HepG2 (cell line): ENCODE measurements at regions not wholly inside any gene's neighbourhood (a gene's known extent, or its start where the extent isn't known, plus 50 kb on each side); places are given as distances from the start of the nearest gene placed in this dataset.

Source experiments
- ATAC-seq: fragments of 200-7000 bp; cut with Tn5 transposase; 3 replicates; pipeline ENCODE4 v1.9.1; 2020; ENCODE audit warnings: mild to moderate bottlenecking, moderate library complexity
- BruUV-seq: library from RNA; stranded (reverse); fragments of 400-500 nt; replicated peaks from 2 replicates; lab custom pipeline; 2021; lab: Mats Ljungman, UMichigan
- CTCF ChIA-PET: fragments of 300-600 bp; formaldehyde crosslinking; extraction: SDS; loops from one replicate; lab custom pipeline; 2021; ENCODE audit warnings: low total read pairs, inconsistent platforms, low intra/inter-chr PET ratio; lab: Yijun Ruan, JAX
- POLR2A ChIA-PET: fragments of 350-600 bp; sonication (Branson Sonifier 250); formaldehyde crosslinking; loops from one replicate; lab custom pipeline; 2020; ENCODE audit warnings: antibody characterized with exemption, inconsistent platforms; lab: Yijun Ruan, JAX
- DNase-seq: peaks from one replicate; pipeline ENCODE4 v3.0.0-alpha.2; 2015; ENCODE audit warnings: low spot score
- FAIRE-seq: peaks from 3 replicates; lab custom pipeline; 2011; peaks lifted over from hg19 to GRCh38; lab: Jason Lieb, UNC
- H2AFZ ChIP-seq: one replicate; pipeline ENCODE4 v1.6.1; 2011; ENCODE audit warnings: low read length, inconsistent platforms
- H3K27ac ChIP-seq: fragments of 300-600 bp; 3 replicates; pipeline ENCODE4 v1.8.0; 2011; ENCODE audit warnings: mixed run types, mild to moderate bottlenecking, mixed read lengths, low read length, inconsistent platforms; ENCODE audit not compliant: insufficient read depth; ENCODE audit errors: extremely low read length
- H3K27me3 ChIP-seq, 2 experiments: fragments of 200-600 bp in 1 of 2; 2 replicates in 1 of 2; 3 replicates in 1 of 2; pipeline versions ENCODE4 v1.6.0 to v1.8.0; 2011; ENCODE audit warnings: low read length in 2 of 2, mild to moderate bottlenecking in 2 of 2, moderate library complexity in 2 of 2, inconsistent platforms in 1 of 2; ENCODE audit not compliant: insufficient read depth in 2 of 2, control insufficient read depth in 1 of 2
- H3K36me3 ChIP-seq, 2 experiments: fragments of 200-600 bp in 1 of 2; replicated peaks in 1 of 2; 2 replicates in 1 of 2; 3 replicates in 1 of 2; pipeline versions ENCODE4 v1.5.1 to v1.8.0; 2011; ENCODE audit warnings: low read length in 2 of 2, inconsistent platforms in 1 of 2; ENCODE audit not compliant: insufficient read depth in 2 of 2, control insufficient read depth in 1 of 2
- H3K4me1 ChIP-seq: 2 replicates; pipeline ENCODE4 v1.5.1; 2012; ENCODE audit warnings: low read length, inconsistent platforms; ENCODE audit not compliant: insufficient read depth
- H3K4me2 ChIP-seq: 2 replicates; pipeline ENCODE4 v1.6.0; 2011; ENCODE audit warnings: low read depth, low read length, inconsistent platforms
- H3K4me3 ChIP-seq, 3 experiments: fragments of 200-600 bp in 1 of 3; sonication (generic), shearing (Covaris generic) in 1 of 3; replicated peaks in 1 of 3; 2 replicates each; pipeline ENCODE4 v1.5.1; 2011 to 2016; ENCODE audit warnings: low read length in 3 of 3, inconsistent platforms in 2 of 3, low read depth in 2 of 3, mild to moderate bottlenecking in 2 of 3, control low read depth in 1 of 3, mixed read lengths in 1 of 3; ENCODE audit not compliant: insufficient read depth in 1 of 3
- H3K79me2 ChIP-seq: one replicate; pipeline ENCODE4 v1.6.1; 2011; ENCODE audit warnings: low read length, inconsistent platforms; ENCODE audit not compliant: insufficient read depth
- H3K9ac ChIP-seq: 2 replicates; pipeline ENCODE4 v1.6.0; 2011; ENCODE audit warnings: mild to moderate bottlenecking, low read depth, low read length, inconsistent platforms; ENCODE audit not compliant: insufficient read depth
- H3K9me3 ChIP-seq: 2 replicates; pipeline ENCODE4 v1.5.1; 2012; ENCODE audit warnings: mild to moderate bottlenecking, low read length
- H4K20me1 ChIP-seq: 2 replicates; pipeline ENCODE4 v1.6.0; 2011; ENCODE audit warnings: inconsistent platforms, mild to moderate bottlenecking, low read length, moderate library complexity; ENCODE audit not compliant: insufficient read depth
- FOXO1 ChIP-seq: sonication (generic); formaldehyde crosslinking; IDR thresholded peaks from 2 replicates; pipeline ENCODE4 v1.4.0; 2020; ENCODE audit warnings: missing genetic modification reagents
- KDM3A ChIP-seq: IDR thresholded peaks from 2 replicates; pipeline ENCODE4 v1.6.1; 2018; ENCODE audit warnings: low read depth, missing compliant biosample characterization
- TAF1 ChIP-seq: sonication (generic); formaldehyde crosslinking; IDR thresholded peaks from 2 replicates; pipeline ENCODE4 v1.4.0; 2020; ENCODE audit warnings: missing genetic modification reagents
- ZFX ChIP-seq: sonication (generic); formaldehyde crosslinking; IDR thresholded peaks from 2 replicates; pipeline ENCODE4 v1.4.0; 2020; ENCODE audit warnings: mild to moderate bottlenecking, low read depth, missing genetic modification reagents, moderate library complexity
- ZNF17 ChIP-seq: sonication (generic); formaldehyde crosslinking; IDR thresholded peaks from 2 replicates; pipeline ENCODE4 v1.5.0; 2020; ENCODE audit warnings: mild to moderate bottlenecking, missing genetic modification reagents
- ZNF326 ChIP-seq: sonication (generic); formaldehyde crosslinking; IDR thresholded peaks from 2 replicates; pipeline ENCODE4 v1.4.0; 2020; ENCODE audit warnings: missing genetic modification reagents, borderline replicate concordance
- WGBS: methylation state at CpG from one replicate; pipeline ENCODE4 v1.1.6; 2017; ENCODE audit warnings: low lambda C conversion rate; 5-methylcytosine and 5-hydroxymethylcytosine counted together
- in situ Hi-C: cut with HindIII; loops from 2 replicates; pipeline ENCODE4 v1.10.0; 2017; ENCODE audit warnings: low pct_unique_long_range_greater_than_20kb; ENCODE audit not compliant: extremely low pct_ligation_motif_present
- intact Hi-C: fragments of 100-400 bp; cut with micrococcal nuclease; formaldehyde crosslinking; loops from one replicate; pipeline ENCODE4 v1.10.0; 2022; ENCODE audit not compliant: unreplicated experiment
- TF ChIP-seq, protein P1 (sequence below): IDR thresholded peaks from 2 replicates; pipeline ENCODE4 v1.6.1; 2016; ENCODE audit warnings: control low read depth
- TF ChIP-seq, protein P2 (sequence below): sonication (generic); formaldehyde crosslinking; IDR thresholded peaks from 2 replicates; pipeline ENCODE4 v1.4.0; 2020; ENCODE audit warnings: missing genetic modification reagents, borderline replicate concordance
- TF ChIP-seq, protein P3 (sequence below): sonication (generic); formaldehyde crosslinking; IDR thresholded peaks from 2 replicates; pipeline ENCODE4 v1.4.0; 2020; ENCODE audit warnings: mild to moderate bottlenecking, missing genetic modification reagents

DNA sequence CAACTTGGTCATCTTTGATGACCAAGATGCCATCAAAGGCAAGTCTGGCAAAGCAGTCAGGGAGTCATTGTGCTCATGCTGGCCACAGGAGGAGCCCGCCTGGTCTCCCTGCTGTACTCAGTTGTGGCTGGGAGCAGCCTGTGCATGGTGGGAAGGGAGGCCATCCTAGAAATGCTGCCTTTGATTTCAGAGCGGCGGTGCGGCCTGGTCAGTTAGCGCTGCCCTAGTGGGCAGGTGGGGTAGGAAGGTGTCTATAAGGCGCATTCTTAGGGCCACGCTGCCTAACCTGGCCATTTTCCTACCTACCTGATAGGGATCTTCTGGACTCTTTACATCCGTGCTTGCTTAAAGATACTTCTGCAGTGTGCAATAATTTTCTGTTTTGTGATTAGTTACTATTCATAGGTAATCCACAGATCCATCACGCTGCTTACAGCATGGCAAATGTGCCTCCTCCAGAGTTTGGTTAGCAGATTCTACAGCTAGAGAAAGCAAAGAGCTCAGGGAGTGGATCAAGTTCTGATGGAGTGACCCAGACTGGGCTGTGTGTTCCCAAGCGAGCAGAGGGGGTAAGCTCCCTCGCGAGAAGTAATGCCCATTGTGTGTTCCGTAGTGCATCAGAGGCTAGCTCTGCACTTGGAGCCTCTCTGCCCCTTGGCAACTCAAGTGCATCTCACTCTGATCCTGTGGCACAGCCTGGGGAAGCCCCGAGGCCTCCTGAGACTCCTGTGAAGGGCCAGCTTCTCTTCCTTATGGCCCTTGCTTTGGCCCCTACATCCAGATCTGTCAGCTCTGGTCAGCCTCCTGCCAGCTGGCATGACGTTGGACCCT, 970.1 kb upstream of the ZNF722 start:
- ATAC-seq (no peak), FAIRE-seq (no peak), DNase-seq (no peak)
- POLR2A ChIA-PET = no interaction called here
- Histone ChIP-seq H3K4me2 (no peak overlapping the region), H2AFZ (no peak overlapping the region), H3K4me1 (no peaks in the 10 kb centered on the region), H3K27me3 (no peaks in the 10 kb centered on the region), H3K9me3 (peaks cover 95% of the 10 kb centered on the region), H3K79me2 (no peaks in the 10 kb centered on the region), H3K27ac (no peak overlapping the region), H3K9ac (no peak overlapping the region)
- BruUV-seq = no TSS peak
- TF ChIP-seq KDM3A (CRISPR knock-in tag) (no peak), ZFX (CRISPR knock-in tag) (no peak), ZNF17 (CRISPR knock-in tag) (no peak), ZNF326 (no peak), FOXO1 (CRISPR knock-in tag) (no peak), TAF1 (no peak)
- TF ChIP-seq, protein P1, sequence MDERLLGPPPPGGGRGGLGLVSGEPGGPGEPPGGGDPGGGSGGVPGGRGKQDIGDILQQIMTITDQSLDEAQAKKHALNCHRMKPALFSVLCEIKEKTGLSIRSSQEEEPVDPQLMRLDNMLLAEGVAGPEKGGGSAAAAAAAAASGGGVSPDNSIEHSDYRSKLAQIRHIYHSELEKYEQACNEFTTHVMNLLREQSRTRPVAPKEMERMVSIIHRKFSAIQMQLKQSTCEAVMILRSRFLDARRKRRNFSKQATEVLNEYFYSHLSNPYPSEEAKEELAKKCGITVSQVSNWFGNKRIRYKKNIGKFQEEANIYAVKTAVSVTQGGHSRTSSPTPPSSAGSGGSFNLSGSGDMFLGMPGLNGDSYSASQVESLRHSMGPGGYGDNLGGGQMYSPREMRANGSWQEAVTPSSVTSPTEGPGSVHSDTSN (CRISPR knock-in tag) = no peak
- TF ChIP-seq, protein P2, sequence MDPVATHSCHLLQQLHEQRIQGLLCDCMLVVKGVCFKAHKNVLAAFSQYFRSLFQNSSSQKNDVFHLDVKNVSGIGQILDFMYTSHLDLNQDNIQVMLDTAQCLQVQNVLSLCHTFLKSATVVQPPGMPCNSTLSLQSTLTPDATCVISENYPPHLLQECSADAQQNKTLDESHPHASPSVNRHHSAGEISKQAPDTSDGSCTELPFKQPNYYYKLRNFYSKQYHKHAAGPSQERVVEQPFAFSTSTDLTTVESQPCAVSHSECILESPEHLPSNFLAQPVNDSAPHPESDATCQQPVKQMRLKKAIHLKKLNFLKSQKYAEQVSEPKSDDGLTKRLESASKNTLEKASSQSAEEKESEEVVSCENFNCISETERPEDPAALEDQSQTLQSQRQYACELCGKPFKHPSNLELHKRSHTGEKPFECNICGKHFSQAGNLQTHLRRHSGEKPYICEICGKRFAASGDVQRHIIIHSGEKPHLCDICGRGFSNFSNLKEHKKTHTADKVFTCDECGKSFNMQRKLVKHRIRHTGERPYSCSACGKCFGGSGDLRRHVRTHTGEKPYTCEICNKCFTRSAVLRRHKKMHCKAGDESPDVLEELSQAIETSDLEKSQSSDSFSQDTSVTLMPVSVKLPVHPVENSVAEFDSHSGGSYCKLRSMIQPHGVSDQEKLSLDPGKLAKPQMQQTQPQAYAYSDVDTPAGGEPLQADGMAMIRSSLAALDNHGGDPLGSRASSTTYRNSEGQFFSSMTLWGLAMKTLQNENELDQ (CRISPR knock-in tag) = no peak
- TF ChIP-seq, protein P3, sequence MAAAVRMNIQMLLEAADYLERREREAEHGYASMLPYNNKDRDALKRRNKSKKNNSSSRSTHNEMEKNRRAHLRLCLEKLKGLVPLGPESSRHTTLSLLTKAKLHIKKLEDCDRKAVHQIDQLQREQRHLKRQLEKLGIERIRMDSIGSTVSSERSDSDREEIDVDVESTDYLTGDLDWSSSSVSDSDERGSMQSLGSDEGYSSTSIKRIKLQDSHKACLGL (CRISPR knock-in tag) = no peak
- TF ChIP-seq, all 625 proteins: peak for 0
- WGBS = 5% methylated on average over 8 of the region's 15 CpGs
- no peaks in the 10 kb centered on the region for H3K36me3 ChIP-seq
- H3K4me3 ChIP-seq = no peak overlapping the region
- CTCF ChIA-PET = no interaction called here
- in situ Hi-C loops (no loop called here), intact Hi-C loops (no loop called here)
- no peaks in the 10 kb centered on the region for H4K20me1 ChIP-seq
